Prostate gland (tissue), 2 donors: ENCODE measurements at regions not wholly inside any gene's neighbourhood (a gene's known extent, or its start where the extent isn't known, plus 50 kb on each side); places are given as distances from the start of the nearest gene placed in this dataset.

Source experiments
- DNase-seq: peaks from one replicate; pipeline ENCODE4 v3.0.0-alpha.2; 2019; ENCODE audit warnings: low spot score
- H3K27ac ChIP-seq, 2 donors: fragments of 200-600 bp; sonication (generic); 2 replicates each; pipeline ENCODE4 v1.5.1; 2017 to 2019
- H3K27me3 ChIP-seq: fragments of 200-600 bp; sonication (generic); replicated peaks from 2 replicates; pipeline ENCODE4 v1.5.1; 2019; ENCODE audit not compliant: insufficient read depth
- H3K36me3 ChIP-seq, 2 donors: fragments of 200-600 bp; sonication (generic); 1 replicate in 1 of 2; 2 replicates in 1 of 2; pipeline versions ENCODE4 v1.5.1 to v1.8.1; 2017 to 2019
- H3K4me1 ChIP-seq: fragments of 200-600 bp; sonication (generic); replicated peaks from 2 replicates; pipeline ENCODE4 v1.5.1; 2019
- H3K4me3 ChIP-seq, 2 donors: fragments of 200-600 bp; sonication (generic); 2 replicates each; pipeline ENCODE4 v1.5.1; 2017 to 2019
- H3K9me3 ChIP-seq: fragments of 200-600 bp; sonication (generic); 2 replicates; pipeline ENCODE4 v1.5.1; 2017
- POLR2A ChIP-seq: fragments of 450-650 bp; IDR thresholded peaks from one replicate; pipeline ENCODE4 v1.6.1; 2016; ENCODE audit warnings: antibody characterized with exemption, mild to moderate bottlenecking
- POLR2AphosphoS5 ChIP-seq: sonication (generic); formaldehyde crosslinking; IDR thresholded peaks from one replicate; pipeline ENCODE4 v1.6.1; 2017; ENCODE audit warnings: antibody characterized with exemption
- WGBS: methylation state at CpG from one replicate; pipeline ENCODE4 v1.1.5; 2018; 5-methylcytosine and 5-hydroxymethylcytosine counted together
- intact Hi-C: fragments of 100-400 bp; cut with DNase I; formaldehyde crosslinking; loops from one replicate; pipeline ENCODE4 v1.14.2; 2022
- TF ChIP-seq, protein P1 (sequence below), 4 experiments: fragments of 200-600 bp in 2 of 4; fragments of 450-650 bp in 2 of 4; sonication (generic) in 2 of 4; IDR thresholded peaks; 1 replicate in 3 of 4; 2 replicates in 1 of 4; pipeline ENCODE4 v1.5.1; 2016 to 2019; ENCODE audit warnings: antibody characterized with exemption in 4 of 4, mild to moderate bottlenecking in 2 of 4, moderate library complexity in 2 of 4

DNA sequence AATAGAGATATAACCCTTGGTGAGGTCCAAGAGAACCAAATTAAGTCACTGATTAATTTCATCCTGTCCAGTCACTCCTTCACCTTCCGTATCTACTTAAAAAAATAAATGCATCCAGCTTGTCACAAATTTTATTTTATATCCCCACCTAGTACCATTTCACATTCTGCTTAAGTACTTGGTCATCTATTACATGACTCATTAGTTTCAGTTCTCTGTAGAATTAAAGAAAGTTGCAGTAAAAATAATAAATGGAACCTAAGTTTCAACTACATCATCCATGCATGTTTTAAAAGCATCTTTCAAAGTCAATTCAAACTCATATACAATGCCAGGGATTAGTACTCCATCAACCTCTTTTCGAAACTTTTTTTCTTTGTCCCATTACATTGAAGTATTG, 130.2 kb downstream of the SH2D1A start:
- Histone ChIP-seq H3K36me3 (no peaks in the 10 kb centered on the region), H3K27ac (no peak overlapping the region), H3K27me3 (no peaks in the 10 kb centered on the region), H3K4me1 (no peaks in the 10 kb centered on the region), H3K4me3 (no peak overlapping the region), H3K9me3 (no peaks in the 10 kb centered on the region)
- DNase-seq: no peak
- 65% methylated on average over 2 of the region's 2 CpGs for WGBS
- TF ChIP-seq, protein P1, sequence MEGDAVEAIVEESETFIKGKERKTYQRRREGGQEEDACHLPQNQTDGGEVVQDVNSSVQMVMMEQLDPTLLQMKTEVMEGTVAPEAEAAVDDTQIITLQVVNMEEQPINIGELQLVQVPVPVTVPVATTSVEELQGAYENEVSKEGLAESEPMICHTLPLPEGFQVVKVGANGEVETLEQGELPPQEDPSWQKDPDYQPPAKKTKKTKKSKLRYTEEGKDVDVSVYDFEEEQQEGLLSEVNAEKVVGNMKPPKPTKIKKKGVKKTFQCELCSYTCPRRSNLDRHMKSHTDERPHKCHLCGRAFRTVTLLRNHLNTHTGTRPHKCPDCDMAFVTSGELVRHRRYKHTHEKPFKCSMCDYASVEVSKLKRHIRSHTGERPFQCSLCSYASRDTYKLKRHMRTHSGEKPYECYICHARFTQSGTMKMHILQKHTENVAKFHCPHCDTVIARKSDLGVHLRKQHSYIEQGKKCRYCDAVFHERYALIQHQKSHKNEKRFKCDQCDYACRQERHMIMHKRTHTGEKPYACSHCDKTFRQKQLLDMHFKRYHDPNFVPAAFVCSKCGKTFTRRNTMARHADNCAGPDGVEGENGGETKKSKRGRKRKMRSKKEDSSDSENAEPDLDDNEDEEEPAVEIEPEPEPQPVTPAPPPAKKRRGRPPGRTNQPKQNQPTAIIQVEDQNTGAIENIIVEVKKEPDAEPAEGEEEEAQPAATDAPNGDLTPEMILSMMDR (IDR thresholded peaks at IDR 0.05): no peak
- TF ChIP-seq POLR2A: no peak
- no peak for TF ChIP-seq POLR2AphosphoS5
- intact Hi-C loops: no loop called here

DNA sequence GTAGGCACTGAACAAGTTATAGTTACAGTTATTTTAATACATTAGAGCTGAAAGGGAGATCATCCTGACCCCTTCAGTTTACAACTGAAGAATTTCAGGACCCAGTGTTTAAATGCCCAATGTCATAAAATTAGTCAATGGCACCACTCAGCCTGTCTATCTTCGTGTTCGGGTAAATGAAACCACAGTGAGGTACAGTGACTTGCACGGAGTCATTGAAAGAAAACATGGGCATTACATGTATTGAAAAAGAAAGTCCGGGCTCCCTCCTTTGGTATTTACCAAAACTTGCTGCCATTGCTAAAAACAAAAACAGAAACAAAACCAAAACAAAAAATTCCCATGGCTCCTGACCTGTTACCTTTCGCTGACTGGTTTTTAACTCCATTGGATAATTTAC, 131.7 kb downstream of the SH2D1A start:
- WGBS: 95% methylated on average over 5 of the region's 5 CpGs
- Histone ChIP-seq H3K4me1 (no peaks in the 10 kb centered on the region), H3K27ac (no peak overlapping the region), H3K27me3 (no peaks in the 10 kb centered on the region), H3K9me3 (no peaks in the 10 kb centered on the region), H3K4me3 (no peak overlapping the region), H3K36me3 (no peaks in the 10 kb centered on the region)
- intact Hi-C loops: no loop called here
- no peak for DNase-seq
- TF ChIP-seq POLR2AphosphoS5 (no peak), POLR2A (no peak)
- TF ChIP-seq, protein P1 (IDR thresholded peaks at IDR 0.05): no peak

DNA sequence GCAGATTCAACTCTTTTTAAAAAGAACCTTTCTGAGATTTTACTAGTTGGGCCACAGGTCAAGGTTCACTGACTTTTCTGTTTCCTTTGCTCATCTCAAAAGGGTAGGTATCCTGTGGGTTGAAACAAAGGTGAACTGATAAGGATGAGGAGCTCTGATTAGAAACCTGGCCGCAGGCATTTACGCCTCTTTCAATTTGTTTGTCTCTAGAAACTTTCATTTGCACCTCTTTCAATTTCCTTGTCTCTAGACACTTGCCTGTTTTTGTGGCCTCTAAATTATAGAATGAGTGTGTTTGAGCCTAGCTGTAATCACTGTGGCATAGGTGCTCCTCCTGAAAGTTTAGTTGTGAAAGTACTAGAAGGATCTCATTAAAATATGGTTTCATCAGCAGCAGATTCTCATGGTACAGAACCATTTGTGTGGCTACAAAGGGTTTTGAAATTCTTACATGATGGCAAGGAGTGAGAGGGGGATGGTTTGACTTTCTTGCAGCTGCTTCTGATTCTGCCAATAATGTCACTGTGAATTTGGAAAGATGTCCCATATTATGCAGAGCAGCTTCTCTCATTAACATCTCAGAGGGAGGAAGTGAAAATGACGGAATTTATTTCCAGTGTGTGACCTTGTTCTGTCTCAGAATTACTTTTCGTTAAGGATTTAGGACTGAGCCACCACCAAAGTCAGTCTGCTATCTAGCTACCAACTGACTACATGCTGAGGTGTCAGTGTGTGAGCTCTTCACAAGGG, 142.2 kb downstream of the SH2D1A start:
- Histone ChIP-seq H3K27ac (no peak overlapping the region), H3K27me3 (no peaks in the 10 kb centered on the region), H3K9me3 (no peaks in the 10 kb centered on the region), H3K36me3 (no peaks in the 10 kb centered on the region), H3K4me1 (no peaks in the 10 kb centered on the region), H3K4me3 (no peak overlapping the region)
- WGBS: 98% methylated on average over 4 of the region's 4 CpGs
- intact Hi-C loops: no loop called here
- DNase-seq: no peak
- no peak for TF ChIP-seq POLR2A
- TF ChIP-seq POLR2AphosphoS5: no peak
- TF ChIP-seq, protein P1 (IDR thresholded peaks at IDR 0.05): no peak

DNA sequence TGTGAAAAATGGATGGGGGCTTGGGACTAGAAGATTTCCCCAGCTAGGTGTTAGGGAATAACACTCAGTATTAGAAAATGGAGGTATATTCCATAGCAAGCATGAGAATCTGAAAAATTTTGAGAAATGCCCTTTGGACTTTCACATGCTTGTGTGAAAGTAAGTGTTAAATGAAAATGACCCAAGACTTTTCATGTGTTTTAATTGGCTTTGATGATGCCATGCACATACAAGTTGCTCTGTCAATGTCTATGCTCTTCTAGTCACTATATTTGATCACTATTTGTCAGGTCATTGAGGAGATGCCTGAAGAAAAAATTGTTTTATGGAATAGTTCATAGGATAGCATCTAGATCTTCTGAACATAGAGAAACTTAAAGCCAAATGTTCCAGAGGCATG, 147.6 kb downstream of the SH2D1A start:
- Histone ChIP-seq H3K9me3 (no peaks in the 10 kb centered on the region), H3K27ac (no peak overlapping the region)
- intact Hi-C loops: no loop called here

More for the DNA sequence above, 147.6 kb downstream of the SH2D1A start:
- no peak for DNase-seq
- Histone ChIP-seq H3K36me3 (no peaks in the 10 kb centered on the region), H3K4me1 (no peaks in the 10 kb centered on the region), H3K4me3 (no peak overlapping the region), H3K27me3 (no peaks in the 10 kb centered on the region)
- TF ChIP-seq POLR2AphosphoS5 (no peak), POLR2A (no peak)
- TF ChIP-seq, protein P1 (IDR thresholded peaks at IDR 0.05): no peak
